Right lobe of liver (tissue), 4 donors: ENCODE measurements at regions not wholly inside any gene's neighbourhood (a gene's known extent, or its start where the extent isn't known, plus 50 kb on each side); places are given as distances from the start of the nearest gene placed in this dataset.

Experiments
- POLR2A ChIP-seq: fragments of 450-650 bp; IDR thresholded peaks from one replicate; pipeline ENCODE4 v1.6.1; 2017; ENCODE audit warnings: antibody characterized with exemption, mild to moderate bottlenecking
- TF ChIP-seq, protein P1 (sequence below), 4 donors: fragments of 200-600 bp in 3 of 4; fragments of 450-650 bp in 1 of 4; IDR thresholded peaks; one replicate each; pipeline versions ENCODE4 v1.5.1 to v1.8.0; 2016 to 2022; ENCODE audit warnings: antibody characterized with exemption in 4 of 4, mild to moderate bottlenecking in 2 of 4
- donor health status: DM: no; HTN: no; CAD: no.
- donor health status: DM: no; HTN: no; CAD: no.
- donor health status: DM: no; HTN: yes; CAD: no.

GRCh38 chr22:49720279-49720959 is 107.3 kb downstream of the BRD1 start:
- TF ChIP-seq, protein P1, sequence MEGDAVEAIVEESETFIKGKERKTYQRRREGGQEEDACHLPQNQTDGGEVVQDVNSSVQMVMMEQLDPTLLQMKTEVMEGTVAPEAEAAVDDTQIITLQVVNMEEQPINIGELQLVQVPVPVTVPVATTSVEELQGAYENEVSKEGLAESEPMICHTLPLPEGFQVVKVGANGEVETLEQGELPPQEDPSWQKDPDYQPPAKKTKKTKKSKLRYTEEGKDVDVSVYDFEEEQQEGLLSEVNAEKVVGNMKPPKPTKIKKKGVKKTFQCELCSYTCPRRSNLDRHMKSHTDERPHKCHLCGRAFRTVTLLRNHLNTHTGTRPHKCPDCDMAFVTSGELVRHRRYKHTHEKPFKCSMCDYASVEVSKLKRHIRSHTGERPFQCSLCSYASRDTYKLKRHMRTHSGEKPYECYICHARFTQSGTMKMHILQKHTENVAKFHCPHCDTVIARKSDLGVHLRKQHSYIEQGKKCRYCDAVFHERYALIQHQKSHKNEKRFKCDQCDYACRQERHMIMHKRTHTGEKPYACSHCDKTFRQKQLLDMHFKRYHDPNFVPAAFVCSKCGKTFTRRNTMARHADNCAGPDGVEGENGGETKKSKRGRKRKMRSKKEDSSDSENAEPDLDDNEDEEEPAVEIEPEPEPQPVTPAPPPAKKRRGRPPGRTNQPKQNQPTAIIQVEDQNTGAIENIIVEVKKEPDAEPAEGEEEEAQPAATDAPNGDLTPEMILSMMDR (IDR thresholded peaks at IDR 0.05) = no peak
- no peak for TF ChIP-seq POLR2A
